ENCODE measurements at regions not wholly inside any gene's neighbourhood (a gene's known extent, or its start where the extent isn't known, plus 50 kb on each side); places are given as distances from the start of the nearest gene placed in this dataset.
"Not testable (repeated sequence)": the region's sequence is repeated elsewhere in the genome, so short reads cannot be mapped to it uniquely, and the experiment has no call there.

GRCh38 chr13:81305928-81306327, 965.0 kb upstream of the SPRY2 start:
- DNase-seq, result no peak

- DNase-seq, result no peak
Observed at GRCh38 chr13:81304121-81304659, 963.3 kb upstream of the SPRY2 start.

GRCh38 chr13:81302677-81303076, 961.8 kb upstream of the SPRY2 start:
- no peak for DNase-seq

GRCh38 chr13:81302125-81302524, 961.2 kb upstream of the SPRY2 start:
- DNase-seq, result no peak

- DNase-seq, result no peak
Observed at GRCh38 chr13:81295177-81295576, 954.3 kb upstream of the SPRY2 start.

- DNase-seq, result no peak
Observed at GRCh38 chr13:81293594-81294164, 952.8 kb upstream of the SPRY2 start.

- no peak for DNase-seq
Observed at GRCh38 chr13:81283561-81283960, 942.6 kb upstream of the SPRY2 start.

- DNase-seq, result no peak
Observed at GRCh38 chr13:81283062-81283461, 942.1 kb upstream of the SPRY2 start.

- no peak for DNase-seq
Observed at GRCh38 chr13:81275666-81276258, 934.8 kb upstream of the SPRY2 start.

- DNase-seq, result no peak
Observed at GRCh38 chr13:81247711-81248110, 906.8 kb upstream of the SPRY2 start.

GRCh38 chr13:81246556-81246955, 905.6 kb upstream of the SPRY2 start:
- DNase-seq, result no peak

- DNase-seq, result no peak
Observed at GRCh38 chr13:81244011-81244410, 903.1 kb upstream of the SPRY2 start.

GRCh38 chr13:81230386-81230785, 889.5 kb upstream of the SPRY2 start:
- DNase-seq, result no peak

GRCh38 chr13:81226830-81227229, 885.9 kb upstream of the SPRY2 start:
- not testable (repeated sequence) for DNase-seq

- DNase-seq, result no peak
Observed at GRCh38 chr13:81224209-81224833, 883.4 kb upstream of the SPRY2 start.

- no peak for DNase-seq
Observed at GRCh38 chr13:81223778-81224177, 882.9 kb upstream of the SPRY2 start.

- no peak for DNase-seq
Observed at GRCh38 chr13:81211713-81212112, 870.8 kb upstream of the SPRY2 start.

GRCh38 chr13:81207636-81208035, 866.7 kb upstream of the SPRY2 start:
- DNase-seq, result no peak

GRCh38 chr13:81207231-81207630, 866.3 kb upstream of the SPRY2 start:
- DNase-seq, result no peak

- DNase-seq, result no peak
Observed at GRCh38 chr13:81203783-81204182, 862.9 kb upstream of the SPRY2 start.

- DNase-seq, result no peak
Observed at GRCh38 chr13:81199956-81200355, 859.0 kb upstream of the SPRY2 start.

GRCh38 chr13:81197966-81198365, 857.0 kb upstream of the SPRY2 start:
- DNase-seq, result no peak

- DNase-seq, result no peak
Observed at GRCh38 chr13:81197483-81197882, 856.6 kb upstream of the SPRY2 start.

GRCh38 chr13:81194362-81194761, 853.4 kb upstream of the SPRY2 start:
- DNase-seq, result no peak

Data from activated gamma-delta T cell treated with Interleukin-2 at 50 U/mL for 16 hours (primary cell).